Activated CD8-positive, alpha-beta memory T cell treated with anti-CD3 and anti-CD28 coated beads for 1 hour (primary cell): ENCODE measurements at regions not wholly inside any gene's neighbourhood (a gene's known extent, or its start where the extent isn't known, plus 50 kb on each side); places are given as distances from the start of the nearest gene placed in this dataset.

ENCODE experiments used
- DNase-seq, 2 donors: peaks; one replicate each; pipeline ENCODE4 v3.0.0-alpha.2; 2020; ENCODE audit warnings: low read depth in 1 of 2; ENCODE audit errors: extremely low read depth in 1 of 2

GRCh38 chr14:97604731-97605130 lies 807.5 kb downstream of the VRK1 start:
- DNase-seq = no peak

- no peak for DNase-seq
Measured at GRCh38 chr14:97618401-97618800, 821.2 kb downstream of the VRK1 start.

- no peak for DNase-seq
Measured at GRCh38 chr14:97618917-97619690, 821.9 kb downstream of the VRK1 start.

- no peak for DNase-seq
Measured at GRCh38 chr14:97620066-97620465, 822.9 kb downstream of the VRK1 start.

- no peak for DNase-seq
Measured at GRCh38 chr14:97624985-97625384, 827.8 kb downstream of the VRK1 start.

GRCh38 chr14:97625477-97625876 lies 828.3 kb downstream of the VRK1 start:
- no peak for DNase-seq

- DNase-seq = no peak
Measured at GRCh38 chr14:97626088-97626487, 828.9 kb downstream of the VRK1 start.

- DNase-seq = no peak
Measured at GRCh38 chr14:97630249-97630648, 833.1 kb downstream of the VRK1 start.

- no peak for DNase-seq
Measured at GRCh38 chr14:97633131-97633738, 836.1 kb downstream of the VRK1 start.

GRCh38 chr14:97634751-97635150 lies 837.6 kb downstream of the VRK1 start:
- DNase-seq = peak in 1 of 2 donors; percentile 3

GRCh38 chr14:97638864-97639263 lies 841.7 kb downstream of the VRK1 start:
- DNase-seq = no peak

GRCh38 chr14:97640031-97640430 lies 842.8 kb downstream of the VRK1 start:
- no peak for DNase-seq

- no peak for DNase-seq
Measured at GRCh38 chr14:97641827-97642226, 844.6 kb downstream of the VRK1 start.

GRCh38 chr14:97642631-97643030 lies 845.4 kb downstream of the VRK1 start:
- DNase-seq = no peak

GRCh38 chr14:97644365-97644764 lies 847.2 kb downstream of the VRK1 start:
- DNase-seq = no peak

- DNase-seq = no peak
Measured at GRCh38 chr14:97649752-97650151, 852.6 kb downstream of the VRK1 start.

GRCh38 chr14:97655169-97655948 lies 858.2 kb downstream of the VRK1 start:
- no peak for DNase-seq

GRCh38 chr14:97657609-97658008 lies 860.4 kb downstream of the VRK1 start:
- no peak for DNase-seq

- no peak for DNase-seq
Measured at GRCh38 chr14:97687944-97688630, 890.9 kb downstream of the VRK1 start.

GRCh38 chr14:97688631-97689336 lies 891.6 kb downstream of the VRK1 start:
- DNase-seq = no peak

- no peak for DNase-seq
Measured at GRCh38 chr14:97692084-97692483, 894.9 kb downstream of the VRK1 start.
